GM19023 (cell line): ENCODE measurements at regions not wholly inside any gene's neighbourhood (a gene's known extent, or its start where the extent isn't known, plus 50 kb on each side); places are given as distances from the start of the nearest gene placed in this dataset.
"Not testable (repeated sequence)": the region's sequence is repeated elsewhere in the genome, so short reads cannot be mapped to it uniquely, and the experiment has no call there.

ENCODE experiments used
- ATAC-seq: cut with Tn5 transposase; IDR thresholded peaks from one replicate; pipeline ENCODE4 v1.9.1; 2021; ENCODE audit warnings: mild to moderate bottlenecking, moderate library complexity; ENCODE audit not compliant: unreplicated experiment

- ATAC-seq = no peak
Measured at GRCh38 chr3:106425026-106425425, 556.2 kb upstream of the CBLB start.

- no peak for ATAC-seq
Measured at GRCh38 chr3:106425916-106426315, 557.1 kb upstream of the CBLB start.

DNA sequence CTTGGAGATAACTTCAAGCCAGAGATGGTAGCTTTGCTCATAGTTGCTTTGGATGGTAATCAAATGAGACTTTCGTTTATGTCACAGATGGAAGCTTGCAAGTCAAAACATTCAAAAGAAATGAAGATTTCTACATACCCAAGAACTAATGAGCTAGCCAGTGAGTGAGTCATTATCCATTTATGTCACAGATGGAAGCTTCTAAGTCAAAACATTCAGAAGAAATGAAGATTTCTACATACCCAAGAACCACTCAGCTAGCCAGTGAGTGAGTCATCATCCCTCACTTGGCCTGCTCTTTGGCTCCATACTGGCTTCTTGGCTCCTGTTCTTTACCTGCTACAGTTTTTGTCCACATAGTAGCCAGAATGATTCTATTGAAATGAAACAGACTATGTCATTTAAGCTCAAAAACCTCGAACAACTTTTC, 559.8 kb upstream of the CBLB start:
- no peak for ATAC-seq

DNA sequence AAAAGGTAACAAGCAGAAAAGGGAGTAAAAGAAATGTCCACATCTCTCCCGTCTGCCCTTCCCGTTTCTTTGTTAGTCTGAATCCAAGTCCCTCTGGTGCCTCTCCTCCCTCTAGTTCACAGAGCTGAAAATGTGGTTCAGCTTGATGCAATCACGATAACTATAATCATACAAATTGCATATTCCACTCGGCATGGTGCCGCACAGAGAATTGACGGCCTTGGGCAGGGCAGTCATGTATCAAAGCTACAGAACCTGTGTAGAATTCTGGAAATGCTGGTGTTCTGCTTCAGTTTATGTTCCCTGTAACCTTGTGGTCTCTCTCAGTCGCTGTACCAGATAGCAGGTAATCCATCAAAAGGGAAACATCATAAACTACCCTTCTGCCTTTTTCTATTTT, 562.9 kb upstream of the CBLB start:
- ATAC-seq = no peak

DNA sequence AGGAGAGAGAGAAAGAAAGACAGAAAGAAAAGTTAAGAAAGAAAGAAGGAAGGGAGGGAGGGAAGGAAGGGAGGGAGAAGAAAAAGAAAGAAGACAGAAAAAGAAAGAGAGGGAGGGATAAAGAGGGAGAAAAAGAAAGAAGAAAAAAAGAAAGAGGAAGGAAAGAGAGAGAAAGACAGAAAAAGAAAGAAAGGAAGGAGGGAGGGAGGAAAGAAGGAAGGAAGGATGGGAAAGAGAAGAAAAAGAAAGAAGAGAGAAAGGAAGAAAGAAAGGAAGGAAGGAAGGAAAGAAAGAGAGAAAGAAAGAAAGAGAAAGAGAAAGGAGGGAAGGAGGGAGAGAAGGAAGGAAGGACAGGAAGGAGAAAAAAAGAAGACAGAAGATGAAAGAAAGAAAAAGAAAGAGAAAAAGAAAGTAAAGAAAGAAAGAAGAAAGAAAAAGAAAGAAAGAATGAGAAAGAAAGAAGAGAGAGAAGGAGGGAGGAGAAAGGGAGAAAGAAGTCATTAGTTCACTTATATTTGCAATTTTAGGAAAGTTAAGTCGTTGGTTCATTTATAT, 567.2 kb upstream of the CBLB start:
- ATAC-seq = no peak

- ATAC-seq = no peak
Measured at GRCh38 chr3:106438887-106439286, 570.1 kb upstream of the CBLB start.

DNA sequence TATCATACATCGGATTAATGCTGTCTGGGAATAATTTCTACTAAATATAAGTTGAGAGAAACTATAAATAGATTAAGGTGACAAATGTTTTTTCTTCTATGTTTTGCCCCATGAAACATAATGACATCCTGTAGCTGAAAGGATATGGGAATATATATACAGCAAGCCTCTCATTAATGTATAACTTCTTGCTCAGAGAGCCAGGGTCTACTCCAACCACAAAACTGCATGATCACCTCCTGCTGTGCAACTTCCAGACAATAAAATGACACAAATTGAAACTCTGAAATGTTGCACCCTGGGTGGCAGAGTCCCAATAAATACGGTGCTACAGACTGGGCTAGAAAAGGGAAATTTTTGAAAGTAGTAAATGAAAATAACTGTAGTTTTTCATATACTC, 571.9 kb upstream of the CBLB start:
- no peak for ATAC-seq

DNA sequence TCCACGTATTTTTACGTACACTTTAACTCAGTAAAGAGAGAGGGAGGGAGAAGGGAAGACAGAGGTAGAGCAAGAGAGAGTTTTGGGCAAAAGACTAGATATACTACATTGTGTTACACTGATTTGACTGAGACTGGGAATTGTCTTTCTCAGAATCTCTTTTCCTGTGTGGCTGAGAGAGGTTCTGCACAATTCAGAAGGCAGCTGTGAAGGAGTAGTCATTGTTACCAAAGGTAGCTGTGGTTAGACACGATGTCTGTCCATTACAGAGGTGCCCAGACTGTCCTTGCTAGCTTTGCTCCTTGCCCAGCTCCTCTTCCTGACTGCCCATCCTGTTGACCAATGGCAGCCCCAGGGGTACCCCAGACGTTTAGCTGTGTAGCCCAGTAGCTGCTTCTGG, 577.5 kb upstream of the CBLB start:
- ATAC-seq = no peak

- ATAC-seq = no peak
Measured at GRCh38 chr3:106447723-106448301, 579.0 kb upstream of the CBLB start.

- ATAC-seq = not testable (repeated sequence)
Measured at GRCh38 chr3:106448372-106448966, 579.7 kb upstream of the CBLB start.

GRCh38 chr3:106452096-106452495, 583.3 kb upstream of the CBLB start:
- ATAC-seq = no peak

- ATAC-seq = no peak
Measured at GRCh38 chr3:106454497-106454896, 585.7 kb upstream of the CBLB start.

- peak; percentile 92 for ATAC-seq
Measured at GRCh38 chr3:106457281-106458180, 588.7 kb upstream of the CBLB start.

DNA sequence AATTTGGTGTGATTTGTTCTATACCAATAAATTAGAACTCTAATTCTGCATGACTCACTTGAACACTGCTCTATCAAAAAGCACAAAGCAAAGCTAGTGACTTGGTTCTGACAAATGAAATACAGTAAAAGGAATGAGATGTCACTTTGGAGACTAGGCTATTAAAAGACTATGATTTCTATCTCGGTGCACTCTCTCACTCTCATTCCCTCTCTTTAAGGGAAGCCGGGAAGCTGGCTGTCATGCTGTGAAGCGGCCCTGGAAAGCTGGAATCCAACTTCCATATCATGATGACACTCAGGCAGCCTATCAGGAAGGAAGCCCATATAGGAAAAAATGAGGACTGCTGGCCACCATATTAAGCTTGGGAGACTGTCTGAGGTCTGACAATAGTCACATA, 590.1 kb upstream of the CBLB start:
- no peak for ATAC-seq

DNA sequence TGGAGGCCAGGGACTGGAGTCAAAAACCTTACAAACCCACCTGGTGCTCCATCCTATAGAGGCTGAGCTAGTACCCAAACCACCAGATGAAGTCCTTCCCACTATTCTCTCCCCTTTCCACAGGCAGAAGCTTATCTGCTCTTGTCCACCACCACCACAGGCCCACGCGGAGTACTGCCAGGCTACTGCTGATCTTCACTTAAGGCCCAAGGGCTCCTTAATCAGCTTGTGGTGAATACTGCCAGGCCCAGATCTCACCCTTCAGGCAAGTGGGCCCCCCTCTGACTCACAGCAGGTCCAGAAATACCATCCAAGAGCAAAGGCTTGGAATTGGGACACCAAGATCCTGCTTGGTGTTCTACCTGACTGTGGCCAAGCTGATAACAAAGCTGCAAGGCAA, 598.1 kb upstream of the CBLB start:
- no peak for ATAC-seq

- ATAC-seq = no peak
Measured at GRCh38 chr3:106473576-106474475, 605.0 kb upstream of the CBLB start.

- no peak for ATAC-seq
Measured at GRCh38 chr3:106482451-106482850, 613.6 kb upstream of the CBLB start.

- no peak for ATAC-seq
Measured at GRCh38 chr3:106485217-106485616, 616.4 kb upstream of the CBLB start.

GRCh38 chr3:106485802-106486201, 617.0 kb upstream of the CBLB start:
- no peak for ATAC-seq

GRCh38 chr3:106486945-106487639, 618.3 kb upstream of the CBLB start:
- ATAC-seq = not testable (repeated sequence)
